GM10266 (cell line): ENCODE measurements at regions not wholly inside any gene's neighbourhood (a gene's known extent, or its start where the extent isn't known, plus 50 kb on each side); places are given as distances from the start of the nearest gene placed in this dataset.
"Not testable (repeated sequence)": the region's sequence is repeated elsewhere in the genome, so short reads cannot be mapped to it uniquely, and the experiment has no call there.

Source experiments
- DNase-seq: peaks from one replicate; pipeline ENCODE4 v3.0.0; 2012; ENCODE audit errors: extremely low spot score
- TF ChIP-seq, protein P1 (sequence below): IDR thresholded peaks from 2 replicates; pipeline ENCODE4 v1.5.1; 2012; ENCODE audit warnings: mild to moderate bottlenecking, low read depth; ENCODE audit not compliant: control insufficient read depth, insufficient read depth; ENCODE audit errors: missing control alignments

DNA sequence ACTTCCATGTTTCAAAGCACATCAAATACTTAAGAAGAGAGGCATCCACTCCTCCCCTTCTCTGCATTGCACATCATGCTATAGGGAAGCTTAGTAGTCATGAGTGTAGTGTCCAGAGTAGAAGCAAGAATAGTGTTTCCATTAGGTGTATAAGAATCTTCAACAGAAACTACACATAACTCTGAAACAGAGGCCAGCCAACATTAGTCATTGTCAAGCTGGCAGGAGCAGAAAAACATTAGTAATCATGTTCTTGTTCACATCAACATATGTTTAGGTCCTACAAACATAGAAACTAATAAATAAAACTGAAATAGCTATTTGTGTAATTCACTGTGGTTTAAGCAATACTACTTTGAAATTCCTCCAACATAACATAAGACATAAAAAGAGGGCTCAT is 370.2 kb downstream of the PPP1R3A start:
- TF ChIP-seq, protein P1, sequence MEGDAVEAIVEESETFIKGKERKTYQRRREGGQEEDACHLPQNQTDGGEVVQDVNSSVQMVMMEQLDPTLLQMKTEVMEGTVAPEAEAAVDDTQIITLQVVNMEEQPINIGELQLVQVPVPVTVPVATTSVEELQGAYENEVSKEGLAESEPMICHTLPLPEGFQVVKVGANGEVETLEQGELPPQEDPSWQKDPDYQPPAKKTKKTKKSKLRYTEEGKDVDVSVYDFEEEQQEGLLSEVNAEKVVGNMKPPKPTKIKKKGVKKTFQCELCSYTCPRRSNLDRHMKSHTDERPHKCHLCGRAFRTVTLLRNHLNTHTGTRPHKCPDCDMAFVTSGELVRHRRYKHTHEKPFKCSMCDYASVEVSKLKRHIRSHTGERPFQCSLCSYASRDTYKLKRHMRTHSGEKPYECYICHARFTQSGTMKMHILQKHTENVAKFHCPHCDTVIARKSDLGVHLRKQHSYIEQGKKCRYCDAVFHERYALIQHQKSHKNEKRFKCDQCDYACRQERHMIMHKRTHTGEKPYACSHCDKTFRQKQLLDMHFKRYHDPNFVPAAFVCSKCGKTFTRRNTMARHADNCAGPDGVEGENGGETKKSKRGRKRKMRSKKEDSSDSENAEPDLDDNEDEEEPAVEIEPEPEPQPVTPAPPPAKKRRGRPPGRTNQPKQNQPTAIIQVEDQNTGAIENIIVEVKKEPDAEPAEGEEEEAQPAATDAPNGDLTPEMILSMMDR = no peak

DNA sequence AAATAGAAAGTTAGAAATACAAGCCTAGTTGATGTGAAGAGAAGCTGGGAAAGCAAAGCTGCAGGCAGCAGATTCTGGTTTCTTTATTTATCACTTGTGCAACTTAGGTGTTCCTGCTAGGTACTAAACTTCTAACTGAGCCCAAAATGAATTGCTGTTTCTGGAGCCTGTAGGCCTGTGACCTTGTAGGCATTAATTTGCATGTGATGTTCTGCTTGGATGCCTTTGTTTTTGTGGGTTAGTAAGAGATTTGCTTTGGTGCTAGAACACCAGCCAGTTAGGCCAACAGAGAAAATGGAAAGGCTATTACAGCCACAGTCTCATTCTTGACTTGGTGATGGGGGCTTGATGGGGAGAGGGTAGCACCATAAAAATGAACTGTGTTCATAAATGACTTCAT is 370.7 kb downstream of the PPP1R3A start:
- TF ChIP-seq, protein P1 = no peak
- no peak for DNase-seq

More for the DNA sequence above, 370.2 kb downstream of the PPP1R3A start:
- no peak for DNase-seq

DNA sequence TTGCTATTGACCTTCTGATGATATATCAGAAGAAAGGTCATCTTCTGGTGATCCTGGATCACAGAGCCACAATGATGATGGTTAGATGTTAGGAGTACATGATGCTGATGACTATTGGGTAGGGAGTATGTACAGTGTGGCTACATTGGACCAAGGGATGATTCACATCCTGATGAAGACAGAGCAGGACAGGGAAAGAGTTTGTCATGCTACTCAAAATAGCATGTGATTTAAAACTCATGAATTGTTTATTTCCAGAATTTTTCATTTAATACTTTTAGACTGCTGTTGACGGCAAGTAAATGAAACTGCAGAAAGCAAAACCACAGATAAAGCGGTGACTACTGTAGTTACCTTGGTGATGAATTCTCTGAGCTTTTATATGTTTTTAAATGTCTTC is 397.3 kb downstream of the PPP1R3A start:
- TF ChIP-seq, protein P1 = no peak
- DNase-seq = no peak

GRCh38 chr7:113519472-113519871 is 399.3 kb downstream of the PPP1R3A start:
- TF ChIP-seq, protein P1 = no peak
- DNase-seq = no peak

DNA sequence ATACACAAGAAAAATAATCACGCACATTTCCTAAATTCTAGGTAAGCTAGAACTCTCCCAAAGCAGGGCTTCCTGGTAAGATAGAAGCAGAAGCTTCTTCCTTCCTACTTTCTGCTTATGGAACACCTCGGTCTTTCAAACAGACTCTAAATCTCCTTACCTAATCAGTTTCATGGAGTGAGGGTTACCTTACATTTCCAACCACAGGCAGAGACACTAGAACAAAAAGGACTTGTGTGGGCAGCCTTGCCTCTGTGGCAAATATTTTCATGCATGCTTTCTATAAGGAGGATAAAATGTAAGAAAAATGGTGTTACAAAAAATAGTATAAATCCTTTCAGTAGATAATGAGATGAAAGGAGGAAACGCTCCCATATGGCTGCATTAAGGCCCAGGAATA is 386.3 kb upstream of the SMIM30 start:
- TF ChIP-seq, protein P1 = no peak
- DNase-seq = no peak

- TF ChIP-seq, protein P1 = no peak
- DNase-seq = no peak
Measured at GRCh38 chr7:113504142-113504541, 385.8 kb upstream of the SMIM30 start.

DNA sequence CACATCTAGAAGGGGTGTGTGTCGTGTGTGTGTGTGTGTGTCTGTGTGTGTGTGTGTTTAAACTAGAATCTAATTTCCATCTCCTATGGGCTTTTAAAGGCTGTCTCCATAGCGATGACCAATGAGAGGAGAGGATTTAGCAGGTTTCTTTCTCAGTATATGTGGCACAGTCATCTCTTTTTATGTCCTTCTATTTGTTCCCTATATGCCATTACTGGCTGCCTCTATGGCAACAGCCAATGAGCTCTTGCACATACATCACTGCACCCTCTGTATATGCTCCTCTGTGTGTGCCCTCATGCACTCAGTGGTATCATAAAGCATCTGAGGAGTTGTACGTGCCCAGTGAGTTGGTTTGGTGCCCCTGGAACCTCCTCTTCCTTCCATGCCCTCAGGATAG is 378.2 kb upstream of the SMIM30 start:
- DNase-seq = not testable (repeated sequence)

- not testable (repeated sequence) for DNase-seq
Measured at GRCh38 chr7:113494797-113495566, 376.6 kb upstream of the SMIM30 start.
